Right hindlimb (tissue), 1 donor: ENCODE measurements at regions not wholly inside any gene's neighbourhood (a gene's known extent, or its start where the extent isn't known, plus 50 kb on each side); places are given as distances from the start of the nearest gene placed in this dataset.
A peak's percentile ranks its signal among the peaks of the same experiment; 100 is the strongest.
"Not testable (repeated sequence)": the region's sequence is repeated elsewhere in the genome, so short reads cannot be mapped to it uniquely, and the experiment has no call there.

Experiments used
- DNase-seq: peaks from one replicate; pipeline ENCODE4 v3.0.0-alpha.2; 2018

- DNase-seq: not testable (repeated sequence)
Measured at GRCh38 chrX:5289949-5290348, 938.7 kb downstream of the NLGN4X start.

GRCh38 chrX:5278908-5279307, 949.8 kb downstream of the NLGN4X start:
- no peak for DNase-seq

GRCh38 chrX:5265324-5265850, 963.3 kb downstream of the NLGN4X start:
- no peak for DNase-seq

- no peak for DNase-seq
Measured at GRCh38 chrX:5250106-5250505, 978.6 kb downstream of the NLGN4X start.

- no peak for DNase-seq
Measured at GRCh38 chrX:5242091-5242790, 986.4 kb downstream of the NLGN4X start.

GRCh38 chrX:5236749-5237148, 991.9 kb downstream of the NLGN4X start:
- DNase-seq: no peak

GRCh38 chrX:5236096-5236495, 992.6 kb downstream of the NLGN4X start:
- no peak for DNase-seq

GRCh38 chrX:5233830-5234229, 994.8 kb downstream of the NLGN4X start:
- no peak for DNase-seq

- DNase-seq: no peak
Measured at GRCh38 chrX:5220421-5220820, 1008.2 kb downstream of the NLGN4X start.

- DNase-seq: no peak
Measured at GRCh38 chrX:5194806-5195205, 1033.9 kb downstream of the NLGN4X start.

GRCh38 chrX:5180135-5180741, 1048.4 kb downstream of the NLGN4X start:
- no peak for DNase-seq

- no peak for DNase-seq
Measured at GRCh38 chrX:5176766-5177165, 1051.9 kb downstream of the NLGN4X start.

GRCh38 chrX:5163663-5164062, 1065.0 kb downstream of the NLGN4X start:
- DNase-seq: no peak

GRCh38 chrX:5155301-5155700, 1073.4 kb downstream of the NLGN4X start:
- no peak for DNase-seq

- DNase-seq: no peak
Measured at GRCh38 chrX:5145957-5146356, 1082.7 kb downstream of the NLGN4X start.

GRCh38 chrX:5142644-5143043, 1086.0 kb downstream of the NLGN4X start:
- no peak for DNase-seq

- DNase-seq: no peak
Measured at GRCh38 chrX:5122181-5122678, 1106.4 kb downstream of the NLGN4X start.

- no peak for DNase-seq
Measured at GRCh38 chrX:5117816-5118215, 1110.9 kb downstream of the NLGN4X start.

- DNase-seq: no peak
Measured at GRCh38 chrX:5113128-5113527, 1115.5 kb downstream of the NLGN4X start.

- no peak for DNase-seq
Measured at GRCh38 chrX:5100004-5100403, 1128.7 kb downstream of the NLGN4X start.

GRCh38 chrX:5086388-5086787, 1142.3 kb downstream of the NLGN4X start:
- no peak for DNase-seq

GRCh38 chrX:5084279-5084678, 1144.4 kb downstream of the NLGN4X start:
- DNase-seq: peak; percentile 21

- DNase-seq: no peak
Measured at GRCh38 chrX:5082705-5083104, 1146.0 kb downstream of the NLGN4X start.

GRCh38 chrX:5080791-5081190, 1147.9 kb downstream of the NLGN4X start:
- DNase-seq: no peak
